Body of pancreas (tissue), 4 donors: ENCODE measurements at regions not wholly inside any gene's neighbourhood (a gene's known extent, or its start where the extent isn't known, plus 50 kb on each side); places are given as distances from the start of the nearest gene placed in this dataset.
A peak's percentile ranks its signal among the peaks of the same experiment; 100 is the strongest.

ENCODE experiments used
- ATAC-seq: fragments of 150-250 bp; one replicate; pipeline ENCODE4 v1.9.1; 2016
- DNase-seq, 4 donors: peaks; one replicate each; pipeline ENCODE4 v3.0.0-alpha.2; 2019
- H3K27ac ChIP-seq, 4 donors: fragments of 200-600 bp; sonication (generic); 1 replicate in 3 of 4; 2 replicates in 1 of 4; pipeline versions ENCODE4 v1.5.1 to v1.6.1; 2016 to 2019; ENCODE audit warnings: mild to moderate bottlenecking in 1 of 4, mixed read lengths in 1 of 4, moderate library complexity in 1 of 4
- H3K27me3 ChIP-seq, 2 donors: fragments of 200-600 bp; sonication (generic); one replicate each; pipeline ENCODE4 v1.6.0; 2016; ENCODE audit warnings: mild to moderate bottlenecking in 1 of 2
- H3K36me3 ChIP-seq, 2 donors: fragments of 200-600 bp; sonication (generic); replicated peaks in 1 of 2; 2 replicates each; pipeline ENCODE4 v1.5.1; 2016; ENCODE audit warnings: low read depth in 2 of 2; ENCODE audit not compliant: insufficient read depth in 1 of 2
- H3K4me1 ChIP-seq: fragments of 200-600 bp; sonication (generic); one replicate; pipeline ENCODE4 v1.6.0; 2016
- H3K4me3 ChIP-seq, 2 donors: fragments of 200-600 bp; sonication (generic); 1 replicate in 1 of 2; 2 replicates in 1 of 2; pipeline ENCODE4 v1.5.1; 2016 to 2019
- H3K9me3 ChIP-seq, 3 donors: fragments of 200-600 bp; sonication (generic); 1 replicate in 2 of 3; 2 replicates in 1 of 3; pipeline ENCODE4 v1.5.1; 2016
- POLR2A ChIP-seq, 3 donors: fragments of 450-650 bp; IDR thresholded peaks; one replicate each; pipeline ENCODE4 v1.6.1; 2016; ENCODE audit warnings: antibody characterized with exemption in 3 of 3, mild to moderate bottlenecking in 2 of 3
- WGBS, 2 donors: methylation state at CpG; one replicate each; pipeline ENCODE4 v1.1.5; 2017; 5-methylcytosine and 5-hydroxymethylcytosine counted together
- intact Hi-C: fragments of 100-400 bp; cut with DNase I; formaldehyde crosslinking; loops from one replicate; pipeline ENCODE4 v1.15.1; 2023
- TF ChIP-seq, protein P1 (sequence below), 7 experiments: fragments of 450-650 bp in 4 of 7; fragments of 200-600 bp in 3 of 7; sonication (generic) in 3 of 7; IDR thresholded peaks; one replicate each; pipeline ENCODE4 v1.5.1; 2016 to 2019; ENCODE audit warnings: antibody characterized with exemption in 7 of 7

DNA sequence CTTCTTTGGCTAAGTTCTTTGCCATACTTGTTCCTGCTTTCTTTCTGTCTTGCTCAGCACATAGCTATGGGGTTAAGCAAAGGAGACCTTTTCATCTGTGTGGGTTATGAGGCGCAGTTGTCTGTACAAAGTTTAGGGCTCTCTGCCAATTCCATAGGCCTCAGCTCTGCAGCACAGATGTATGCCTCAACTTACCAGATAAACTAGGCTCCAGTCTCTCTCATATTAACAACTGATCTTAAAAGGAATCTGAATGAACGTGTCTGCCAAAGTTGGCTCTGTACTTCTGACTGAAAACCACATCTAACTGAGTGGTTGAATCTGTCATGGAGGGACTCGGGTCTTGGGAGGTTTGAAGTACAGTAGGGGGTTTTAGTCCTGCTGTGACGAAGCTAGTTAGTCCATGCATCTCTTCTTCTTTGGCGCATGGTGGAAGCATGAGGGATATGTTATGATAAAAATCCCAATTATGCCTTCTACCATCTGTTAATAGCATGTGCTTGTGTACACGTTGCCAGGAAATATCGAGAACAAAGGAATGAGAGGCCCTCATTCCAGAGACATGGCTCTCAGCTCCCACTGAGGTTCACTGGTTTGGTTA is 114.6 kb upstream of the TSC22D2 start:
- DNase-seq (no peak), ATAC-seq (no peak)
- Histone ChIP-seq H3K9me3 (no peaks in the 10 kb centered on the region), H3K27me3 (no peaks in the 10 kb centered on the region), H3K27ac (no peak overlapping the region), H3K4me3 (no peak overlapping the region), H3K4me1 (no peaks in the 10 kb centered on the region), H3K36me3 (no peaks in the 10 kb centered on the region)
- WGBS, 2 donors, result 81 to 89% methylated on average over 7 of the region's 7 CpGs
- no peak for TF ChIP-seq POLR2A (IDR thresholded peaks at IDR 0.05)
- TF ChIP-seq, protein P1, sequence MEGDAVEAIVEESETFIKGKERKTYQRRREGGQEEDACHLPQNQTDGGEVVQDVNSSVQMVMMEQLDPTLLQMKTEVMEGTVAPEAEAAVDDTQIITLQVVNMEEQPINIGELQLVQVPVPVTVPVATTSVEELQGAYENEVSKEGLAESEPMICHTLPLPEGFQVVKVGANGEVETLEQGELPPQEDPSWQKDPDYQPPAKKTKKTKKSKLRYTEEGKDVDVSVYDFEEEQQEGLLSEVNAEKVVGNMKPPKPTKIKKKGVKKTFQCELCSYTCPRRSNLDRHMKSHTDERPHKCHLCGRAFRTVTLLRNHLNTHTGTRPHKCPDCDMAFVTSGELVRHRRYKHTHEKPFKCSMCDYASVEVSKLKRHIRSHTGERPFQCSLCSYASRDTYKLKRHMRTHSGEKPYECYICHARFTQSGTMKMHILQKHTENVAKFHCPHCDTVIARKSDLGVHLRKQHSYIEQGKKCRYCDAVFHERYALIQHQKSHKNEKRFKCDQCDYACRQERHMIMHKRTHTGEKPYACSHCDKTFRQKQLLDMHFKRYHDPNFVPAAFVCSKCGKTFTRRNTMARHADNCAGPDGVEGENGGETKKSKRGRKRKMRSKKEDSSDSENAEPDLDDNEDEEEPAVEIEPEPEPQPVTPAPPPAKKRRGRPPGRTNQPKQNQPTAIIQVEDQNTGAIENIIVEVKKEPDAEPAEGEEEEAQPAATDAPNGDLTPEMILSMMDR (IDR thresholded peaks at IDR 0.05), result no peak
- intact Hi-C loops, result no loop called here

DNA sequence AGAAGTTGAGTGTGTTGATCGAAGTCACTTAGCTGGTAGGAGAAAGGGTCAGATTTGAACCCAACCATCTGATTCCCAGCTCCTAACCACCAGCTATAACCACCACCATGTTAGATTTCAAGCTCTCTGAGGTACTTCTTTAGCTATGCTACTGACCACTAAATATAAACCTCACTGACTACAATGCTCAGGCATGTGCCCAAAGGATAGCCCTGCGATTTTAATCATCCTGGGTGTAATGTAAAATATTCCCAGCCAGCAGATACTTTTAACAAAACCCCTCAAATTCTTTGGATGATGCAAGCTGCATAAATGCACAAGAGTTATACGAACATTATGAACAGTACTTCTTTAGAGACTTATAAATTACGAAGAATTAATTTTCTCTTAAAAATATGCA is 115.2 kb upstream of the TSC22D2 start:
- Histone ChIP-seq H3K27ac (no peak overlapping the region), H3K9me3 (no peaks in the 10 kb centered on the region), H3K4me3 (no peak overlapping the region), H3K27me3 (no peaks in the 10 kb centered on the region), H3K4me1 (no peaks in the 10 kb centered on the region), H3K36me3 (no peaks in the 10 kb centered on the region)
- WGBS, 2 donors, result 82 to 86% methylated on average over 4 of the region's 4 CpGs
- intact Hi-C loops, result no loop called here
- DNase-seq (no peak), ATAC-seq (no peak)
- TF ChIP-seq, protein P1 (IDR thresholded peaks at IDR 0.05), result no peak
- TF ChIP-seq POLR2A (IDR thresholded peaks at IDR 0.05), result no peak

DNA sequence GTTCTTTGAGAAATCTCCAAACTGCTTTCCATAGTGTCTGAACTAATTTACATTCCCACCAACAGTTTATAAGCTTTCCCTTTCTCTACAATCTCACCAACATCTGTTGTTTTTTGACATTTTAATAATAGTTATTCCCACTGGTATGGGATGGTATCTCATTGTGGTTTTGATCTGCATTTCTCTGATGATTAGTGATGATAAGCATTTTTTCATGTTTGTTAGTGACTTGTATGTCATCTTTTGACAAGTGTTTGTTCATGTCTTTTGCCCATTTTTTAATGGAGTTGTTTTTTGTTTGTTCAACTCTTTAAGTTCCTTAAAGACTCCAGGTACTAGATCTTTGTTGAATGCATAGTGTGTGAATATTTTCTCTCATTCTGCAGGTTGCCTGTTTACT is 116.6 kb upstream of the TSC22D2 start:
- Histone ChIP-seq H3K36me3 (no peaks in the 10 kb centered on the region), H3K27ac (no peak overlapping the region), H3K4me1 (no peaks in the 10 kb centered on the region), H3K4me3 (no peak overlapping the region), H3K9me3 (no peaks in the 10 kb centered on the region), H3K27me3 (no peaks in the 10 kb centered on the region)
- no peak for TF ChIP-seq POLR2A (IDR thresholded peaks at IDR 0.05)
- TF ChIP-seq, protein P1 (IDR thresholded peaks at IDR 0.05), result no peak
- ATAC-seq, result no peak
- no peak for DNase-seq
- intact Hi-C loops, result no loop called here

DNA sequence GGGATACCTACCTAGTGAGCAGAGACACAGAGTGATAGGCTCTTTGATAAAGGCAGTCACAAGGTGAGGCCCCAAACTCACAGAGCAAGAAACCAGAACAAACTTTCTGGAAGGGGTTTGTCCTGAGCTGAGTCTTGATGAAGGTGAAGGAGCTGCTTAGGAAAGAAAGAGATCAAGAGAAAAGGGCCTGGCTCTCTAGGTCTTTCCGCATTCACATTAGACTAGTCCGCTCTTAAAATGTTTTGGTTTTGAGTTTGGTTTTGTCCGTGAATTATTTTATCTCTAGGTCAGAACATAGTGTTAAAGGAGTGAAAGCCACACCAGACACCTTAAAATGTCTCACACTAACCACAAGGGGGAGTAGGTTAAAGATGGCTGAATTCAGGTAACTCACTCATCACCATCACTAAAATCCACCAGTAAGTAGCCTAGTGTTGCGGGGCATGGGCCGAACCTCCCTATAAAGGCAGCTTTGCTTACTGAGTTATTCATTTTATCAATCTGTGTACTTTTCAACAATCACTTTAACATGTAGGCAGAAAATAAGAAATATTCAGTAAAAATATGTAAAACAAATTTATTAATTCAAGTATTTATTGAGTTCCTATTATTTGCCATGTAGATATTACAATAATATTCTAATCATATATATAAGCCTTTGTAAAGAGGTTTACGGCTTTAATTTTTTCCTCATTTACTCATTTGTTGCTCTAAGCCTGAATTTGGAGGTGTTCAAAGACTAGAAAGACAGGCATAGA is 121.5 kb upstream of the TSC22D2 start:
- 20 to 31% methylated on average over 6 of the region's 6 CpGs for WGBS, 2 donors
- H3K9me3 ChIP-seq, result no peaks in the 10 kb centered on the region
- H3K27ac ChIP-seq, result no peak overlapping the region
- H3K4me1 ChIP-seq, result peaks cover 5% of the 10 kb centered on the region
- no peaks in the 10 kb centered on the region for H3K36me3 ChIP-seq
- ATAC-seq (peak; percentile 97), DNase-seq (peak in 3 of 4 donors; percentile 8 to 33 (median 20))
- TF ChIP-seq, protein P1 (IDR thresholded peaks at IDR 0.05), result peak in 6 of 7 experiments; percentile 58 to 82 (median 75)
- TF ChIP-seq POLR2A (IDR thresholded peaks at IDR 0.05), result no peak
- no peak overlapping the region for H3K4me3 ChIP-seq
- intact Hi-C loops, result loop anchor here (5.0 kb wide), 1 partner anchor 211 kb away; no protein-coding TSS in a partner anchor
- no peaks in the 10 kb centered on the region for H3K27me3 ChIP-seq
